IMR-90 (cell line): ENCODE measurements at regions not wholly inside any gene's neighbourhood (a gene's known extent, or its start where the extent isn't known, plus 50 kb on each side); places are given as distances from the start of the nearest gene placed in this dataset.

Source experiments
- ATAC-seq: fragments of 200-7000 bp; cut with Tn5 transposase; 2 replicates; pipeline ENCODE4 v1.9.1; 2020; ENCODE audit warnings: low read depth, mild to moderate bottlenecking, moderate library complexity
- BruUV-seq: library from RNA; stranded (reverse); fragments of 400-500 nt; replicated peaks from 2 replicates; lab custom pipeline; 2021; lab: Mats Ljungman, UMichigan
- CTCF ChIA-PET: fragments of 300-600 bp; formaldehyde crosslinking; extraction: SDS; loops from one replicate; lab custom pipeline; 2021; ENCODE audit warnings: antibody characterized with exemption; lab: Yijun Ruan, JAX
- POLR2A ChIA-PET: fragments of 300-600 bp; sonication (Branson Sonifier 250); formaldehyde crosslinking; loops from one replicate; lab custom pipeline; 2022; ENCODE audit warnings: antibody characterized with exemption; ENCODE audit not compliant: unreplicated experiment; lab: Charles Lee
- DNase-seq: peaks from one replicate; pipeline ENCODE4 v3.0.0; 2013
- H2AFZ ChIP-seq: replicated peaks from 2 replicates; pipeline ENCODE3; 2013; ENCODE audit warnings: low read length, mild to moderate bottlenecking; ENCODE audit not compliant: poor library complexity
- H2AK5ac ChIP-seq: 2 replicates; pipeline ENCODE4 v1.6.1; 2013; ENCODE audit warnings: low read depth, low read length, inconsistent platforms
- H2AK9ac ChIP-seq: replicated peaks from 2 replicates; pipeline ENCODE3; 2013; ENCODE audit warnings: mild to moderate bottlenecking, low read depth, low read length, moderate library complexity; ENCODE audit not compliant: poor library complexity
- H2BK120ac ChIP-seq: 2 replicates; pipeline ENCODE4 v1.6.1; 2013; ENCODE audit warnings: low read depth, low read length, inconsistent platforms
- H2BK15ac ChIP-seq: 3 replicates; pipeline ENCODE4 v1.6.1; 2013; ENCODE audit warnings: low read depth, low read length, inconsistent platforms
- H2BK20ac ChIP-seq: 2 replicates; pipeline ENCODE4 v1.6.1; 2013; ENCODE audit warnings: low read depth, mild to moderate bottlenecking, inconsistent platforms, low read length, moderate library complexity
- H2BK5ac ChIP-seq: 2 replicates; pipeline ENCODE4 v1.6.1; 2013; ENCODE audit warnings: mild to moderate bottlenecking, low read depth, low read length, inconsistent platforms; ENCODE audit not compliant: poor library complexity, severe bottlenecking
- H3K14ac ChIP-seq: replicated peaks from 2 replicates; pipeline ENCODE4 v1.6.1; 2013; ENCODE audit warnings: low read depth, low read length, inconsistent platforms
- H3K18ac ChIP-seq: 2 replicates; pipeline ENCODE4 v1.6.1; 2013; ENCODE audit warnings: low read depth, low read length, control low read depth
- H3K23ac ChIP-seq: 2 replicates; pipeline ENCODE4 v1.6.1; 2013; ENCODE audit warnings: low read depth, low read length, inconsistent platforms
- H3K27ac ChIP-seq: 2 replicates; pipeline ENCODE4 v1.5.1; 2013; ENCODE audit warnings: mild to moderate bottlenecking, control low read depth, low read length; ENCODE audit not compliant: insufficient read depth
- H3K27me3 ChIP-seq: 2 replicates; pipeline ENCODE4 v1.6.1; 2013; ENCODE audit warnings: low read length; ENCODE audit not compliant: control insufficient read depth, insufficient read depth
- H3K36me3 ChIP-seq: 2 replicates; pipeline ENCODE4 v1.6.1; 2013; ENCODE audit warnings: low read length, mixed read lengths; ENCODE audit not compliant: control insufficient read depth, insufficient read depth
- H3K4ac ChIP-seq: 2 replicates; pipeline ENCODE4 v1.6.1; 2013; ENCODE audit warnings: low read depth, low read length, inconsistent platforms
- H3K4me1 ChIP-seq: 2 replicates; pipeline ENCODE4 v1.6.1; 2013; ENCODE audit warnings: low read length, mixed read lengths; ENCODE audit not compliant: control insufficient read depth, insufficient read depth
- H3K4me2 ChIP-seq: 2 replicates; pipeline ENCODE4 v1.6.1; 2013; ENCODE audit warnings: low read depth, mild to moderate bottlenecking, control low read depth, low read length, moderate library complexity
- H3K4me3 ChIP-seq: 2 replicates; pipeline ENCODE4 v1.5.1; 2013; ENCODE audit warnings: low read depth, mild to moderate bottlenecking, control low read depth, low read length, moderate library complexity; ENCODE audit not compliant: insufficient read depth
- H3K56ac ChIP-seq: 2 replicates; pipeline ENCODE4 v1.6.1; 2013; ENCODE audit warnings: low read length, inconsistent platforms; ENCODE audit not compliant: insufficient read depth; ENCODE audit errors: extremely low read depth
- H3K79me1 ChIP-seq, 2 experiments: 2 replicates each; pipeline ENCODE4 v1.6.1; 2013; ENCODE audit warnings: low read length in 2 of 2, inconsistent platforms in 1 of 2, low read depth in 1 of 2
- H3K9ac ChIP-seq: 2 replicates; pipeline ENCODE4 v1.6.1; 2013; ENCODE audit warnings: low read depth, low read length, control low read depth
- H3K9me1 ChIP-seq: 2 replicates; pipeline ENCODE4 v1.6.1; 2013; ENCODE audit warnings: low read length, inconsistent platforms; ENCODE audit not compliant: insufficient read depth
- H3K9me3 ChIP-seq: 2 replicates; pipeline ENCODE4 v1.6.1; 2013; ENCODE audit warnings: low read length; ENCODE audit not compliant: control insufficient read depth, insufficient read depth
- H4K20me1 ChIP-seq: 2 replicates; pipeline ENCODE4 v1.6.1; 2013; ENCODE audit warnings: low read length, inconsistent platforms; ENCODE audit not compliant: insufficient read depth
- H4K5ac ChIP-seq: 2 replicates; pipeline ENCODE4 v1.6.1; 2013; ENCODE audit warnings: mild to moderate bottlenecking, low read depth, low read length, control low read depth
- H4K8ac ChIP-seq, 2 experiments: 2 replicates each; pipeline ENCODE4 v1.6.1; 2013; ENCODE audit warnings: low read depth in 2 of 2, low read length in 2 of 2, control low read depth in 1 of 2, inconsistent platforms in 1 of 2
- H4K91ac ChIP-seq: 2 replicates; pipeline ENCODE4 v1.6.1; 2013; ENCODE audit warnings: low read depth, low read length, inconsistent platforms; ENCODE audit not compliant: insufficient read depth
- NFE2L2 ChIP-seq: fragments of 150-350 bp; IDR thresholded peaks from 2 replicates; pipeline ENCODE4 v1.6.1; 2016; ENCODE audit warnings: low read depth, mild to moderate bottlenecking, low read length
- WGBS, 2 experiments: methylation state at CpG; one replicate each; pipeline versions ENCODE4 v1.1.5 to v1.1.7; 2013; ENCODE audit warnings: missing lambda C conversion rate in 2 of 2; ENCODE audit not compliant: insufficient read length in 1 of 2; ENCODE audit errors: extremely low coverage in 2 of 2; 5-methylcytosine and 5-hydroxymethylcytosine counted together
- dilution Hi-C: fragments of 300-500 bp; cut with HindIII; formaldehyde crosslinking; loops from one replicate; pipeline ENCODE4 v1.14.3; 2018; ENCODE audit warnings: low sequenced_read_pairs; ENCODE audit not compliant: unreplicated experiment
- in situ Hi-C: fragments of 300-500 bp; cut with MboI; formaldehyde crosslinking; loops from 3 replicates; pipeline ENCODE4 v1.14.3; 2019; ENCODE audit warnings: low sequenced_read_pairs, inconsistent platforms, mixed read lengths
- intact Hi-C: fragments of 100-400 bp; cut with micrococcal nuclease; formaldehyde crosslinking; loops from 2 replicates; pipeline ENCODE4 v1.10.0; 2022

- ATAC-seq (no peak), DNase-seq (no peak)
- intact Hi-C loops (no loop called here), dilution Hi-C loops (no loop called here), in situ Hi-C loops (no loop called here)
- Histone ChIP-seq H2BK20ac (no peak overlapping the region), H3K14ac (no peak overlapping the region), H3K23ac (no peak overlapping the region), H2BK15ac (no peak overlapping the region), H3K4ac (no peak overlapping the region), H3K36me3 (no peaks in the 10 kb centered on the region), H3K18ac (no peak overlapping the region), H2AFZ (no peak overlapping the region), H3K9me3 (no peaks in the 10 kb centered on the region), H4K8ac (no peak overlapping the region), H3K56ac (no peak overlapping the region), H2AK9ac (no peak overlapping the region), H2BK120ac (no peak overlapping the region), H3K27ac (no peak overlapping the region), H3K4me2 (no peak overlapping the region), H4K91ac (no peak overlapping the region), H2BK5ac (no peak overlapping the region), H4K20me1 (no peaks in the 10 kb centered on the region), H3K9me1 (no peaks in the 10 kb centered on the region), H3K79me1 (no peaks in the 10 kb centered on the region), H3K9ac (no peak overlapping the region), H2AK5ac (no peak overlapping the region), H3K27me3 (no peaks in the 10 kb centered on the region), H3K4me1 (no peaks in the 10 kb centered on the region), H4K5ac (no peak overlapping the region), H3K4me3 (no peak overlapping the region)
- ChIA-PET CTCF (no interaction called here), POLR2A (no interaction called here)
- no TSS peak for BruUV-seq
- no peak for TF ChIP-seq NFE2L2
- no CpG with 5 or more reads among the region's 4 CpGs for WGBS, 2 experiments
These were observed 540.0 kb upstream of the NR3C2 start for GRCh38 chr4:148982200-148982599.
